ENCODE measurements at regions not wholly inside any gene's neighbourhood (a gene's known extent, or its start where the extent isn't known, plus 50 kb on each side); places are given as distances from the start of the nearest gene placed in this dataset.

DNA sequence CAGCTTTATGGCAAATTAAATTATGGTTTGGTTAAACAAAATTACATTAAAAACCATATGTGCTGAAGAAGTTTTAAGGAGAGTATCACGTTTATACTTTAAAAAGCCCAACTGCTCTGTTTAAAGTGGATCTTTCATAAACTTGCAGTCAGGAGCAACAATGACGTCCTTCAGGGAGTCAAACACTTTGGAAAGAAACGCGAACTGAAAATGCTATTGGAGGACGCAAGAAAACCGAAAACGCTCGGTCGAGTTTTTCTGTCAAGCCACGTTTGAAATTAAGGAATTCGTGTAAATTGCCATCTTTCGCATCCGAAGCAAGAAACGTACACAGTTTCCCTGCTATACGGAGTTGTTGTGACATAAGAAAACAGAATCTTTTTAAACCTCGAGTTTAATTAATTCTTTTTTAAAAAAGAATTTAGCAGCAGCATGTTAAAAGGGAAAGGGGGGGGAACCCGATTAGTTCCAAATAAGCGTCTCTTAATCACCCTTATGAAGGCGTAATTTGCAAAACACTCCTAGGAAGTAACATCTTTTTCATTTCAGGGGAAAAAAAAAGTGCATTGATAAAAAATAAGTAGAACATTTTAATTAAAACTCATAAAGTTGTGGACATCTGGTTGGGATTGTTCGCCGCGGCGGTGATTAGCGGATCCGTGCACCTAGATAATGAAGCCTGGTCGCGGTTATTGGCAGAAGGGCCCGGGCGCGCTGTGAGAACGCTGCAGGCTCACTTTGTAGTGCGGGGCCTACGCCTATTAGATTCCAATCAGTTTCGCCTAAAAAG is 295.4 kb downstream of the TFAP2C start:
- no peak for DNase-seq (ENCODE audit: low read depth in 2 of 2)

DNA sequence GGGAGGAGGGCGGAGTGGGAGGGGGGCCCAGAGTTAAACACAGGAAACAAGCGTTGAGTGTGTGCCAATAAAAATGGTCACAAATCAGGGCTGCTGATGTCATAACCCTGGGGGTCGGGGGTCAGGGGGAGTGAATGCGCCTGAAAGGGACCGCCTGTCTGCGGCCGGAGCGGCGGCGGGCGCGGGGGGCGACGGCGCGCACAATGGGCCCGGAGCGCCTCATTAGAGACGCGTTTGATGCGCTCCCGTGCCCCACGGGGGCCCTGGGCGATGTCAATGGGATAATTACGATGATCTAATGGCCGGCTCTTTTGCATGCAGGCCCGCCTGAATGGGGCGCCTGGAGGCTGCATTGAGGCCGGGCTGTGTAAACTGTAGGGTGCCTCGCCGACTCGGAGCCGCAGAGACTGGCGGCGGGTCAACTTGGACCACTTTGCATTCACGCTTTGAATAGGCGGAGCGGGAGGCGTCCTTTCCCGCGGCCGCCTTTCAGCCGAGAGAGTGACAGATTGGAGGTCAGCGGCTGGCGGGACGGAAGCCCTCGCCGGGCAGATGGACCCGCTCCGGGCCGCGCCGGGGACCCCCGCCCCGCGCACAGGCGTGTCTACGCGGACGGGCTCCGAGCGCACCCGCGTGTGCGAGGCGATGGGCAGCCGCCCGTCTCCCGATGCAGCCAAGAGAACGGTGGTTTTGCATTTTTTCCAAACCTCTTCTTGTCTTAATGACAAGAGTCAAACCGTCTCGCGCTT is 296.1 kb downstream of the TFAP2C start:
- DNase-seq (ENCODE audit: low read depth in 2 of 2) = no peak

DNA sequence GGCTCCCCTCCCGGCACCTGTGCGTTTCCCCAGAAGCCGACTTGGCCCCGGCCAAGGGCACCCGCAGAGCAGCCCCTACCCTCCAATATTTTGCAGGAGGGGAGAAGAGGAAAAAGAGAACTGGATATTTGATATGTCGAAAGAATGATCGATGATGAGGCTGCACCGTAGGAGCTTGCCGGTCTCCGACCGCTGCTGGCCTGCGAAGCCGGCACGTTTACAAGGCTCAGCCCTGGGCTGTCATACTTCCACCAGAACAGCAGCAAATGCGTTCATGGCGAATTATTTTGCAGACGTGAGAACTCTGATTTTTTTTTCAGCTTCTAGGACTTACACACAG is 296.7 kb downstream of the TFAP2C start:
- DNase-seq (ENCODE audit: low read depth in 2 of 2) = no peak

DNA sequence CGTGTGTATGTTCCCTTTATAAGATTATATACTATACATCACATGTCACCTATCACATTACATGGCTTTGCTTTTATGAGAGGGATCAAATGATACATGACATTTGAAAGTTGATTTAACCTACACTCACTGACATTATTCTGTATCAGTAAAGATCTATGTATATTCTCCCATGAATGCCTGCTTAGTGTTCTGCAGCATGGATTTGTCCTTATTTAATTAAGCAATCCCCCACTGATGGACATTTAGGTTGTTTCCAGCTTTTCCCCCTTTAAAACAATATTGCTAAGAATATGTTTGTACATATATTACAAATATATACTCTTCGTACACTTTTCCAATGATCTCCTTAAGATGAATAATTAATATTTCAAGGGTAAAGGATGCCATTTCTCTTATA is 297.4 kb downstream of the TFAP2C start:
- no peak for DNase-seq (ENCODE audit: low read depth in 2 of 2)

DNA sequence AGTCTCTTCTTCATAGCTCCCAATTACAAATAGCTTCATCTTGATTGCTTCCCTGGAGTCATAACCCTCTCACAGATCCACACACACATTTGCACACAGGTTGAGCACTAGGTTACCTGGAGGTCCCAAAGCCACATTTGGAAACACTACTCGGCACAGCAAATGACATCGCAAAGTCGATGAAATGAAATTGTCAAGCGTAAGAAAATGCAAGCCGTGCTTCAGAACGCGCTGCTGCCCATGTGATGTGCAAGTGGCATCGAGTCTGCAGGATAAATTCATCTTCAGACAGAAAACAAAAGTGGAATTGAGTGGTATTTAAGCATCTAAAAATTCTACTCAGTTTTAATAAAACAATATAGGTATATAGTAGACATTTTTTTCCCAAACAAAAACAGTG is 298.0 kb downstream of the TFAP2C start:
- no peak for DNase-seq (ENCODE audit: low read depth in 2 of 2)

DNA sequence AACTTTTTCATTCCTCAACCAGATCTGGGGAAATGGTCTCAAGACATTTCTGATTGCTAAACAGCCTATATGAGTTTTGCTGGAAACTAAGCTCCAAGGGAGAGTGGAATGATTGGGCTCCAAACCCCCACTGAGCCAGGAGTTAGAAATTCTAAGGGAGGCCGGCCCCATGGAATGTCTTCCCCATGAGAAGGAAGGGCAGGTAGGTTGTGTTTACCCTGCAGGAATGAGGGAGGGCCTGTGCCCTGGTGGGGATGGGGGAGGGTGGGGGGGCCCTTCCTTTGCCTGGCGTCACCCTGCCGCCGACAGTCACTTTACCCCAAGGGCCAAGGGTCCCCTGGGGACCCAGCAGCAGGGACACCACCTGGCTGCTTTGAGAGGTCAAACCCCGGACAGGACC is 298.9 kb downstream of the TFAP2C start:
- no peak for DNase-seq (ENCODE audit: low read depth in 2 of 2)

DNA sequence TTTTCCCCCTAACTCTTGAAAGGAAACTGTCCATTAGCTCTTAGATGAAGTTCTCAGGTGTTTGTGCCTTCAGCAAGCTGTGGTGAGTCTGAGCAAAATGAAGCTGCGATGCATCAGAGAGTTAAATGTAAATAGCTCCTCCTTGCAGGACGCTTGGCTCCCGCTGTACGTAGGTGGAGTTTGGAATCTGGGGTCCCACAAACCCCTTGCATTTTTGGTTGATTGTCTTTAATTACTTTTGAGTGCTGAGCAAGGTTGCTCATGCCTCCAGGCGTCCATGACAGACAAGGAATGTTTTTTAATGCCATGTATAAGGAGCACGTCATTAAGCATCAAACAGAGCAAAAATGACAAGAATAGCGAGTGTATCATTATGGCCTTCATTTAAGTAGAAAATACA is 300.5 kb downstream of the TFAP2C start:
- DNase-seq (ENCODE audit: low read depth in 2 of 2) = no peak

DNA sequence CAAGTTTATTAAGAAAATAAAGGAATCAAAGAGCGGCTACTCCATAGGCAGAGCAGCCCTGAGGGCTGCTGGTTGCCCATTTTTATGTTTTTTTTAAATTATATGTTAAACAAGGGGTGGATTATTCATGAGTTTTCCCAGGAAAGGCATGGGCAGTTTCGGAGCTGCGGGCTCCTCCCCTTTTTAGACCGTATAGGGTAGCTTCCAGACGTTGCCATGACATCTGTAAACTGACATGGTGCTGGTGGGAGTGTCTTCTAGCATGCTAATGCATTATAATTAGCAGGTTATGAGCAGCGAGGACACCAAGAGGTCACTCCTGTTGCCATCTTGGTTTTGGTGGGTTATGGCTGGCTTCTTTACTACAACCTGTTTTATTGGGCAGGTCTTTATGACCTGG is 301.8 kb downstream of the TFAP2C start:
- DNase-seq (ENCODE audit: low read depth in 2 of 2) = no peak

DNA sequence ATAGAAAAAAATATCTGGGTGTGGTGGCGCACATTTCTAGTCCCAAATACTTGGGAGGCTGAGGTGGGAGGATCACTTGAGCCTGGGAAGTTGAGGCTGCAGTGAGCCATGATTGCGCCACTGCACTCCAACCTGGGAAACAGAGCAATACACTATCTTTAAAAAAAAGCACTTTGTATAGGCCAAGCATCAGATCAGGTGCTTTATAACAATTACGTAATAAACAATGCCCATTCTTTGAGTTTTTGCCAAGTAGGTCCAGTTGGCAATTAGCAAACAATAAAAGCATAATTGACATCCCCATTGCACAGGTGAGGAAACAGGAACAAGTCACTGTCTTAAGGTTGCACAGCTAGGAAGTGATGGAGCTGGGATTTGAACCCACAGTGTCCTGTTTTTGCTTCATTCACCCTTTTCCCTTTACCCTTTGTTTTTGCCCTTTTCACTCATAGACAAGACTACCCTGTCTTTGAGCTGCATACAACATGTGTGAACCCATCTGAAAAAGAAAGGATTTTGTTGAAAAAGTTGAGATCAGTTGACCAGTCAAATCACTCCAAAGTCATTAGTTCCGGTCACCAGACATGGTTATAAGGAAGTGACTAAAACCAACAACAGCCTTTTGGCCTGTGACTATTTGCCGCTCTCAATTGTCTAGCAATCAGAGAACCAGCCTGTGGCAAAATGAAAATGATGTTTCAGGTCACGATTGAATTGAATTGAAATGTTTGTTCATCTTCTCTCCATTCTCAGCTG is 303.6 kb downstream of the TFAP2C start:
- DNase-seq (ENCODE audit: low read depth in 2 of 2) = no peak

DNA sequence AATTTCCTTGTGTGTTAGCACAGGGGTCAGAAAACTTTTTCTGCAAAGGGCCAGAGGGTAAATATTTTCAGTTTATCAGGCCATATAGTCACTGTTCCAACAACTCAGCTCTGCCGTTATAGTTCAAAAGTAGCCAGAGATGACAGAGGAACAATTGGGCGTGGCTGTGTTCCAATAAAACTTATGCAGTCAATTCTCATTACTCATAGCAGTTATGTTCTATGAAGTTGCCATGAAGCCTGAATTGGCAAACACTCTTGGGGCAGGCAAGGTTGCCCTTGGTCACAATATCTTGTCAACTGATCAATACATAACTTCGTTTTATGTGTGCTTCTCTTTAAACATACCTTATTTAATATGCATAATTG is 304.2 kb downstream of the TFAP2C start:
- DNase-seq (ENCODE audit: low read depth in 2 of 2) = no peak

DNA sequence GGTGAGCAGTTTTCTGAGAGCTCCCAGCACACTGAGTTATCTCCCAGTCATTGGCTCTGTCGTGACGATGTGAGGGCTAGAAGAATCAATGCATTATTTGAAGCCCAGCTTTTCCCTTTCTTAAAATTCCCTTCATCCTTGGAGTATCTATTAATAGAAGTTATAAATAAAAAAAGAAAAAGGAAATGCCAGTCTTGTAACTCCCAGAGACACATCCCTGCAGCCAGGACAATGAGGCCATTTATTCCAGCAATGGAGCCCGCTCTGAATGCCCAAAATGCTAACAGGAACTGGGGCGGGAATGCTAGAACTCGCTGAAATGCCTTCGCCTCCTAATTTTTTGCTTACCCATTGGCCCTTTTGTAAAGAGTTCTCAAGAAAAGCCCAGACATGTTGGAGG is 305.8 kb downstream of the TFAP2C start:
- DNase-seq (ENCODE audit: low read depth in 2 of 2) = no peak

DNA sequence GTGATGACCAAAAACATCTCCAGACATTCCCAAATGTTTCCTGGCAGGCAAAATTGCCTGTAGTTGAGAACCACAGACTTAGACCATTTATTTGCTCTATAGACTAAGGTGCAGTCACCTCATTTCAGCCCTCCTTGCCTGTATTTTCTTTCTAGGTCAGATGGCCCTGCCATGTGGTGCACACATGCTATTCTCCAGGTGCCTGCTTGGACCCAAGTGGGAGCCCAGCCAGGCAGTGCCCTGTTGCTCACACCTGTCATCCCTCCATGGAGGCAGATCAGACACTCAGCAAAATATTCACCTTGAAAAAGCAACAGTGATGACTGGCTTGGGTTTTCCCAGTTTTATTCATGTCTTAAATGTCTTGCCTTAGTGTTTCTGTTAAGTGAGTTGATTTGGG is 311.4 kb downstream of the TFAP2C start:
- DNase-seq (ENCODE audit: low read depth in 2 of 2) = no peak

DNA sequence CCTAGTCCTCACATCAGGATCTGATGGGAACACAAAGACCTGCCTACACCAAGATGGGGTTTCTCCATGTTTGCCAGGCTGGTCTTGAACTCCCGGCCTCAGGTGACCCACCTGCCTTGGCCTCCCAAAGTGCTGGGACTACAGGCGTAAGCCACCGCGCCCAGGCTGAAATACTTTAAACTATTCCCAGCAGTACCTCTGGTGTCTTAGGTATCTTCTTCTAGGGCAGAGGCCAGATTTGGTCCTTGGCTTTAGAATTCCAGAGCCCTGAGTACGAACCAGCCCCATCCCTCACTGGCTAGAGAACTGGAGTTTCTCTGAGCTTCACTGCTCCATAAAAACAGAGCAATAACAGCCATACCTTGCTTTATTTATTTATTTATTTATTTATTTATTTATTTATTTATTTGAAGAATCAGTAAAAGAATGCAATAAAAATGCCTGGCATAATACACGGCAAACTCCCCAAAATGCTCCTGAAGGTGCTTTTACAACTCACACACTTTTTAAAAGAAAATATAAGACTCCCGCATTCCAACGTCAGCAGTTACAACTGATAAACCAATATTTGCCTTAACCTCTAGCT is 312.1 kb downstream of the TFAP2C start:
- DNase-seq (ENCODE audit: low read depth in 2 of 2) = no peak

DNA sequence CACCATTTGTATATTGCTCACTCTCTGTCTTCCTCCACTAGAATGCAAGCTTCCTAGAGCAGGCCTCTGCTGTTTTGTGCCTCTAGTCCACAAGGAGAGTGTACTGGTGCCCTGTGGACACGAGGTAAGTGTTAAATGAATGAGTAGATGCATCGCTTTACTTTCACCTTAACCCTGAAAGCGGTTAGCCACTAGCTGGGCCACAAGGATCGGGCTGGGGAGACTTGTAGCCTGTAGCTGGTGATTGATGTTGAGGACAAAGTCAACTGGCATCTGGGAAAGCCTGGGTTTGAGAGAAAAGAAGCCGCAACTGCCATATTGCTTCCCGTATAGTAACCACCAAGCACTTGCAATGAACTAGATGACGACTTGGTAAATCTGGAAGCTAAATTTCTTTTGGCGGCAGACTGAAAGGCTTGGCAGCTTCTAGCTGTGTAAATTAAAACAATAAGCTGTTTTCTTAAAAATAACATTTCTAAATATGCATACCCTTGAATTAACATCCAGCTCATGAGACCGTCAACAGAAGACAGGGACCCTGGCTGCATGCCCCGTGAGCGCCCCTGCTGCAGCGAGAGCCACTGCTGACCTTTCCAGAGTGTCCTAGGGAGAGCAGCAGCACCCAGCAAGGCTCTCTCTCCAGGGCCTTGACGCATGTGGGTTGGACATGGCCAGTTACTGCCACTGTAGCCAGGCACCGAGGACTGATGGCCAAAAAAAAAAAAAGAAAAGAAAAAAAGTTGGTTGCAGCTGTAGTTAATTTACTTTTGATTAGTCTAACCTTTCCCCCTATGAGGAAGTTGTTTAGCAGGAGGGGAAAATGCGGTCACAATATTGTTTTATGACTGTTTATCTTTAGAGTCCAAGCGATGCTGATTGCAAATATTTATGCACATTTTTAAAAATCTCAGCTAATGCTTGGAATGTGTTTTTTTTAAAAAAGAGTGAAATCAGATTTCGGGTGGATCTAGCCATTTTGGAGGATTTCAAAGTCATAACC is 315.1 kb downstream of the TFAP2C start:
- DNase-seq (ENCODE audit: low read depth in 2 of 2) = no peak

DNA sequence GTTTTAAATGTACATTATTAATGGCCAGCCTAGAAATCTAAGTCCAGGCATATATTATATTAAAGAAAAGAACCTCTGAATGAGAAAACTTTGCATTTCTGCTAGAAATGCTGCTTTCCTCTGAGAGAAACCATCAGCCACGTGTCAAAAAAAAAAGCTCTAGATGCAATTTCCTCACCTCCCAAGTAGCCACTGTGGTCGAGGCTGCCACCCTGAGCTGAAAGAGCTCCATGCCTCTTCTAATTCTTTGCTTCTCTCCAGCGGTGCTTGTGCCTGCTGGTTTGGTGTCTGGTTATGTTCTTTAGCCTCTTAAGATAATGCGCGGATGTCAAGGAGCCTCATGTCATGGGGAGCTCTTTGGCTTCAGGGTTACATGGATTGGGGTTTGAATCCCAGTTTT is 316.0 kb downstream of the TFAP2C start:
- no peak for DNase-seq (ENCODE audit: low read depth in 2 of 2)

DNA sequence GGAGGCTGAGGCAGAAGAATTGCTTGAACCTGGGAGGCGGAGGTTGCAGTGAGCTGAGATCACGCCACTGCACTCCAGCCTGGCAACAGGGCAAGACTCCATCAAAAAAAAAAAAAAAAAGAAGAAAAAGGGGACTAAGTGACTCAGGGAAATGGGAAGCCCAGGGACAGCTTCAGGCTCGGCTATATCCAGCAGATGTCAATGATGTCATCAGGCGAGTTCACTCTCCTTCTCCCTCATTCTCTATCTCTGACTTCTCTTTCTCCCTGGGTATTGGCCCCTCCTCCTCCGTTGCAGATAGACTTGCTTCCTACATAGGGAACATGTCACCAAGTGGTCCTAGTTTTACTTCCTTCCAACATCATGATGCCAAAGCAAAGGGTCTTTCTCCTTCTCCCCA is 316.8 kb downstream of the TFAP2C start:
- DNase-seq (ENCODE audit: low read depth in 2 of 2) = no peak

DNA sequence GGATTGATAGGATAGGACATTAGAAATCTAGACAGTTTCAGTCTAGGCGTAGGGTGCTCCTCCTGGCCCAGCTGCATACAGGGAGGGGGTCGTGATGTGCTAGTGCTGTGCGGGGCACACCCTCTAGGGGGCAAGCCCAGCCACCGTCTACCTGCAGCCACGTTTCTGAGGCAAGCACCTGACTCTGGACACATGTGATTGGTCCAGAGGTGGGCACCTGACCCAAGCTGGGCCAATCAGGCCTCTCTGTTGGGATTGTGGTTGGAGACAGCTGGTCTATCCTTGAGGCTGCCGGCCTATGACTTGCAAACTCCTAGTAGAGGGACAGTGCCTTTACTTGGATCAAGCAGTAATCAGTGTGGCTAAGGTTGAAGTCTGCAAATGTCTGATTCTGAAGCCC is 317.1 kb downstream of the BMP7 start:
- DNase-seq (ENCODE audit: low read depth in 2 of 2) = no peak

DNA sequence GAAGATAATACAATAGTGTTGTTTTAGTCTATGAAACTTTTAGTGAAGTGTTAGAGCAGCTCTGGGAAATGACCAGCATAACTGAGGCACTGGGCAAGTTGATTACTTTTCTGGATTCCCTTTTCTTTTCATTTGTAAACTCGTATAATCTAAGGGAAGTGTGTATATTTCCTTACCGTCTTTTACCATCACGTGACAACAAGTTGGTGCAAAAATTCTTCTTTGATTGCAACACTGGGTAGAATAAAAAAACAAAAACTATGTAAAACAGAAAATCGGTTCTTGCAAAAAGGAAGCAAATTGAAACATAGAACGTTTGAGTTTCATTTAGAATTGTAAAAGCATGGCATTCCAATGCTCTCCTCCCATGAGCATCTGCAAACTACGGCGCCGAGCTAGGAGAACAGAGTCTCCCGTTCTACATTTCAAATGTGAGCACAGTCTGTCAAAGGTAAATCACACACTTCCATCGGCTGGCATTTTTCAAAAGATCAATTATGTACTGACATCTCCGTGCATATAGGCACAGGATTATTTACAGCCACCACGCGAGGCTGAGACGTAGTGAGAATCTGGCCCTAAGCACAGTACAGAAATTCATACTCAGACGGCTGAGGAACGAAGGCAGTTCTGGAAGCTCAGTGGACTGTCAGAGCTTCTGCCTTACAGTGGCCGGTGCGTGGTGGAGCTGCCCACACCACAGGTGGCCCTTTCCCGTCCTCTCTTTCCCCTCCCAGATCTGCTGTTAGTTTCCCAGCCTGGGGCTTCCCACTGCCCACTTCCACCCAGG is 314.0 kb downstream of the BMP7 start:
- DNase-seq (ENCODE audit: low read depth in 2 of 2) = no peak

DNA sequence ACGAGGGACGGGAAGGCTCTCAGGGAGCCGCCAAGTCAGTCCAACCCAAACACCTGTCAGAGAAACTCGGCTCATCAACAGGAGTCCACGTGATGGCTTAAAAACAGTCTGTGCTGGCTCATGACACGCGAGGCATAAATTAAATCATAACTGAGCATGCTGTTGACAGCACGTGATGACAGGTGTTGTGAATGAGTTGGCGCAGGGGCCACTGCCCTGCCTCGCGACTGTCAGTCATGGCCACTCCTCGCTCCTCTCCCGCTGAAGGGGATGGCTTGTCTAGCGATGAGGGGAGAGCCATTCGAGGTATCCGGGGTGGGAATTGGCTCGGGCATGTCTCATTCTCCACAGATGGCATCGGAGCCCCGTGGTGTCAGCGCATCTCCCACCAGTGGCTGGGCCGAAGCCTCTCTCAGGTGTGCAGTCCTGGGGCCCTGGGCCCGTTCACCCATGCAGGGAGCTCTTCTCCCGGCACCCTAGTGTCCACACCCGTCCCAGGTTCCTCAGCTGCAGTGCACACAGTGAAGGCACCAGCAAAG is 313.3 kb downstream of the BMP7 start:
- DNase-seq (ENCODE audit: low read depth in 2 of 2) = no peak

DNA sequence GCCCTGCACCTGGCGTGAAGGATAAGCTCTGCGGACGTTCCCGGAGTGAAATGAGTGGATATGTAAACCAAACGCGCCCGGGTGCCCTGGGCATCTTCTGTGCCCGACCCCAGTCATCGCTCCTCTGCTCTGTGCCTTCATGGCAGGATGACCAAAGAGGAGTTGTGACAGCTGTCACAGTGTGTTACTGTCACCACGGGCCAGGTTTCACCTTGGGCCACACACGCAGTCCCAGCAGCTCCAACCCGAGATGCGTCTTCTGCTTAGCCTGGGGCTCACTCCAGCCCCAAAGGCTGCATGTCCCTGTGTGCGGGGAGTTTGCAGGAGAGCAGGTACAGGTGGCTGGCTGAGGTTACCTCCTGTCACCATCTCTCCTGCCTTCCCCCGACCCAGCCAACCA is 311.6 kb downstream of the BMP7 start:
- no peak for DNase-seq (ENCODE audit: low read depth in 2 of 2)
